NCI-H2171 treated with DMSO at 0.1 percent for 48 hours (cell line): ENCODE measurements at regions not wholly inside any gene's neighbourhood (a gene's known extent, or its start where the extent isn't known, plus 50 kb on each side); places are given as distances from the start of the nearest gene placed in this dataset.

Source experiments
- DNase-seq: peaks from one replicate; lab custom pipeline; 2025; lab: John Stamatoyannopoulos, UW

DNA sequence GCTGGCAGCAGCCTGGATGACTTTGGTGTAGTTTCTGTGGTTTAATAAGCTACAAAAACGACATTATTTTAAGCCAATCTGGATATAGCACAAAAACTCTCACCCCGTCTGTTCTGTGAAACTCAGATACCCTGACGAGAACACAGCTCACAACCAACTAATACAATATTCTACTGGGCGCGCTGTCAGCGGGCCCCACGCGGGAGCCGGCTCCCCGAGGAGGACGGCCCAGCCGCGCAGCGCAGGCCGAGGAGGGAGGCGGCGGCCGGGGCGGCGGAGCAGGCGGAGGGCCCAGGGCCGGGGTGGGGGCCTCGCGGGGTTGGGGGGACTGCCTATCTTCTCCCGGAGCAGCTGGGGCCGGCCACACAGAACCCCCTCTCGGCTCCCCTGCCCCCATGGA lies 87.2 kb upstream of the POU3F1 start:
- no peak for DNase-seq

GRCh38 chr1:38133304-38133703 lies 86.7 kb upstream of the POU3F1 start:
- no peak for DNase-seq

GRCh38 chr1:38132681-38133080 lies 86.1 kb upstream of the POU3F1 start:
- no peak for DNase-seq

- no peak for DNase-seq
Observed at GRCh38 chr1:38131024-38131585, 84.5 kb upstream of the POU3F1 start.

DNA sequence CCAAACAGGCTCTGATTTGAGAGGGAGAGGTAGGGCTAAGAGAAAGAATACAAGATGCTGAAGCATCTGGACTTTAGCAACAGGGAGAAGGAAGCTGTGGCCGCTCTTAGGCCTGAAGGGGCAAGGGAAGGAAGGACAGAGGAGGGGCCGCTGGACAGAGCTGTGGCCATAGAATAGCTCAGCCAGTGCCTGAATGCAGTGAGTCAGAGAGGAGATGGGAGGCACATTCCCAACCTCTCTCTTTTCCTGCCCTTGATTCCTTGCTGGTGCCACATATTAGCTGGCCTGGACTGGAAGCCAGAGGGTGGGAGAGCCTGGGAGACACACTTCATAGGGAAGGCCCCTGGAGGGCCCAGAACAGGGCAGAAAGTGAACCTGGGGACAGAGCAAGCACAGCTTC lies 83.4 kb upstream of the POU3F1 start:
- DNase-seq, result no peak

GRCh38 chr1:38129473-38129872 lies 82.9 kb upstream of the POU3F1 start:
- no peak for DNase-seq

GRCh38 chr1:38128926-38129453 lies 82.4 kb upstream of the POU3F1 start:
- no peak for DNase-seq

DNA sequence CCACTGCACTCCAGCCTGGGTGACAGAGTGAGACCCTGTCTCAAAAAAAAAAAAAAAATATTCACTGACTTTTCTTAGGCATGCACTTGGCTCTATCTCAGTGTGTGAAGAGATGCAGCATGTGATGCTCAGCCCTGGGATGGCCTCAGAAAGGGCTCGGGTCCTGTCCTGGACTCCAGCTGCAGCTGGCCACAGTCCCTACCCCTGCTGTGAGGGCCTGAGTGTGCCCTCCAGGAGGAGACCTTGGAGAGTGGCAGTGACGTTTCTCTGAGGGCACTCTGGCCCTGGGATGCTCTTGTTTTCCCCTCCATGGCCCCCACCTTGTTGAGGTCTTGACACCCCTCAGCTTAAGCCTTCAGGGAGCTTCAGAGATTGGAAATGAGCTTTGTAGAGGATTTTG lies 81.9 kb upstream of the POU3F1 start:
- DNase-seq, result no peak

DNA sequence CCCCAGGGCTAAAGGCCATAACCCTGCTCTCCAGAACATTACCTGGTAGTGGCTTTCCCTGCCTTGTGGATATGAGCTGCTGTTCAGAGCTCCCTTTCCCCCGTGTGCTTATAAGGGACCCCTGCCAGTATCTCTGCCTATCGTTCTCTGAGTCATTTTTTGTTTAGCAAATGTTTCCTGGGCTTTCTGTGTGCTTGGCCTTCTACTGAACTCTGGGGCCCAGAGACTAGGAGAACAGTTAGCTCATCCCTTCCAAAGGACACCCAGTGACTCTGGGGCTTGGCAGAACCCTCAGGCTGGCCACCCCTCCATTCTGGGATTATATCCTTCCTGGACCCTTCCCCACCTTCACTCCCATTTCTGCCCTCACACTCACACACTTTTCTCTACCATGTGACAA lies 80.8 kb upstream of the POU3F1 start:
- no peak for DNase-seq

GRCh38 chr1:38126970-38127369 lies 80.4 kb upstream of the POU3F1 start:
- DNase-seq, result no peak

DNA sequence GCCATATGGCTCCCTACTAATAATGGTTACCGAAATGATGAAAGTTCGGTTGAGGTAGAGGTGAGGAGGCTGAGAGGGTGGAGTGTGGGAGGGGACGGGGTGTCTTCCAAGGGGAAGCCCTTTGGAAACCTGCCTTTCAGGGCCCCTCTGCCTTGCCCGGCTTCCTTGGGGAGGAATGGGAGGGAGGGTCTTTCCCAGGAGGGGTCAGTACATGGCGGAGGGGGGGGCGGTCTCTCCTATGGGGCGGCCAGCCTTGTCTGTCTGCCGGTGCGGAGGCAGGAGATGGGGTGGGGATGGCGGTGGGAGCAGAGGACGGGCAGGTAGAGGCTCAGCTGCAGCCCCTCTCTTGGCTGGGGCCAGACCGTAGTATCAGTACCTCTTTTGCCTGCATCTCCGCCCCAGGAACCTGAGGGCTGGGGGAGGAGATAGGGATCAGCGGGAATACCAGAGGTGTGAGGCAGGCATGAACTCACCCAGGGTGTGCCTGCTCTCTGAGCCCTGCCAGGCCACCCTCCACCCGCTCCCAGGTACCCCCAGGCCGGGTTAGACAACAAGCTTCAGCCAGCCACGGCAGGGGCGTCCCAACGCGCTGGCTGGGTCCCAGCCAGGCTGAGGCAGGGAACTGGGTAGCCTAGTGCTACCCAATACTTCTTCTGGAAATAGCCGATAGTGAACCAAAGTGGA lies 79.4 kb upstream of the POU3F1 start:
- no peak for DNase-seq

DNA sequence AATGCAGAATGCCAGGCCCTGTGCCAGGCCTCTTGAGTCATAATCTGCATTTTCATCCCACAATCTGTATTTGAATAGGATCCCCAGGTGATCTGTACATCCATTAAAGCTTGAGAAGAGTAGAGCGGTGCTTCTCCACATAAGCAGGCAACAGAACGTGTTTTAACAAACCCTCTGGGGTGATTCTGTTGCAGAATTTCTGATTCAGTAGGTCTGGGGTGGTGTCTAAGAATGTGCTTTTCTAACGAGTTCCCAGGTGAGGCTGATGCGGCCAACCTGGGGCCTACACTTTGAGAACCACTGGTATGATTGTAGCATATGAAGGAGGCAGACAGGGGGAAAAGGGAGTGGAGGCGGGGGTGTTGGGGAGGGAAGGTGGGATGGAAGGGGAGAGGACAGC lies 78.4 kb upstream of the POU3F1 start:
- DNase-seq, result no peak

- DNase-seq, result no peak
Observed at GRCh38 chr1:38123356-38124135, 77.0 kb upstream of the POU3F1 start.

DNA sequence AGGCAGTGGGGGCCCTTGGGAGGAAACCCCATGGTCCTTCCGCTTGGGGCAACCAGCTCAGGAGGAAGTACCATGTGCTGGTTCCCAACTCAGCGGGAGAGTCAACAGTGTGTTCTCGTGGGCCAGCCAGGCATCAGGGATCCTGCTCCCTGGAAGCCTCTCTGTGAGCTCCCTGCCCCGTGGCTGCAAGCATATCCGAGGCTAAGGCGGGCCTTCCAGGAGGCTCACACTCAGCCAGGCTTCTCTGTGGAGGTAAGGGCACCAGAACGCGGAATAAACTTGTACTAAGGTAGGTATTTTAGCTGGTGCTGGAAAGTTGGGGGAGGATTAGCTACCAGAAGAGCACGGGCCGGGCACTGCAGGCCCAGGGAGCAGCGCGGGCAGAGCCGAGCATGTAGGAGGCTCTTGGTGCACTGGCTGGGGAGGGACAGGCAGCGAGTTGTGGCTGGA lies 74.7 kb upstream of the POU3F1 start:
- DNase-seq, result no peak

GRCh38 chr1:38120552-38121230 lies 74.1 kb upstream of the POU3F1 start:
- no peak for DNase-seq

DNA sequence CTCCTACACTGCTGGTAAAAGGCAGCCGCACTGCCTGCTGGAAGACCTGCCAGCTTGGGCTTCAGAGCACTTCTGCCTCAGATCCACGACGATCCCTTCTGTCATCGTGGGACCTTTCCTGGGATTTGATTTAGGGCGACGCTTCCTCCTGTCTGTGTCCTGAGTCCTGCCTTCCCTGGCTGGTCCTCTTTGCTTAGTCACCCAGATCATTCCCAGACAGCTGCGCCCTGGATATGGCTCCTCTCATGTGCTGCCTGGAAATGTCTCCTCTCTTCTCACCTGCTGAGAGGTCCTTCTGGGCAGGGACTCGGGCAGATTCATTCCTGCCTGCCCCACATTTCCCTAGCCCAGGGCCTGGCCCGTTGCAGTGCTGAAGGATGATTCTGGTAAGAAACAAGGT lies 72.4 kb upstream of the POU3F1 start:
- DNase-seq, result peak; percentile 37

DNA sequence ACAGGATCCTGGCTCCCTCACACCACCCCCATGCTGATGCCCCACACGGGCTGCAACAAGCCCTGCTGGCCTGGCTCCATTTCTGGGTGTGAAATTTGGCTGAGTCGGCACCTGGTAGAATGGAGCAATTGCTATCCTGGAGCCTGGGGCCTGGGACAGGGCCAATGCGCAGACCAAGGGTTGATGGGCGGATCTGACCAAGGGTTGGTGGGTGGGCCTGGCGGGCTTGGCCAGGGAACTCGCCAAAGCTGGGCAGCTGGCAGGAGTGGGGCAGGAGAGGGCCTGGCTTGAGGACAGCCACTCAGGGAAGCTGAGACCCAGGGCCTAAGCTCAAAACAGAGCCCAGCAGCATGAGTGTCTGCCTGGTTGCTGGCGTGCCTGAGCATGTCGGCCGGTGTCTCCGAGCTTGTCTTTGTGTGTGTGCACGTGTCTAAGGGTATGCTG lies 70.9 kb upstream of the POU3F1 start:
- peak; percentile 19 for DNase-seq

- DNase-seq, result no peak
Observed at GRCh38 chr1:38115682-38116202, 69.1 kb upstream of the POU3F1 start.

DNA sequence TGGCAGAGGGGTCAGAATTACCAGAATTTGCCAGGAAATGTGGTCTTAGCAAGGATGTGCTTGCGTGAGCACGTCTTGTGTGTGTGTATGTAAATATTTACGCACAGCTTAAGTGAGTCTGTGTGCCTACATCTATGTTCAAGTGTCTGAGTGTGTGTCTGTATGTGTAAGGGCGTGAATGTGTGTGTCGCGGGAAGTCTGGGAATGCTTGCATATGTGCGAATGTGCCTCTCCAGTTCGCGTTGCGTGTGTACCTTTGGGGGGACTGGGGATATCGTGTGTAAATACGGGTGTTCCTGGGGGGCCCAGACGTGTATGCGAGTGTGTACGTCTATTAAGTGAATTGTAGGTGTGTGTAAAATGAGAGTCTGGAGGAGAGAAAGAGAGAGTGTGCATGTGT lies 68.6 kb upstream of the POU3F1 start:
- DNase-seq, result no peak

DNA sequence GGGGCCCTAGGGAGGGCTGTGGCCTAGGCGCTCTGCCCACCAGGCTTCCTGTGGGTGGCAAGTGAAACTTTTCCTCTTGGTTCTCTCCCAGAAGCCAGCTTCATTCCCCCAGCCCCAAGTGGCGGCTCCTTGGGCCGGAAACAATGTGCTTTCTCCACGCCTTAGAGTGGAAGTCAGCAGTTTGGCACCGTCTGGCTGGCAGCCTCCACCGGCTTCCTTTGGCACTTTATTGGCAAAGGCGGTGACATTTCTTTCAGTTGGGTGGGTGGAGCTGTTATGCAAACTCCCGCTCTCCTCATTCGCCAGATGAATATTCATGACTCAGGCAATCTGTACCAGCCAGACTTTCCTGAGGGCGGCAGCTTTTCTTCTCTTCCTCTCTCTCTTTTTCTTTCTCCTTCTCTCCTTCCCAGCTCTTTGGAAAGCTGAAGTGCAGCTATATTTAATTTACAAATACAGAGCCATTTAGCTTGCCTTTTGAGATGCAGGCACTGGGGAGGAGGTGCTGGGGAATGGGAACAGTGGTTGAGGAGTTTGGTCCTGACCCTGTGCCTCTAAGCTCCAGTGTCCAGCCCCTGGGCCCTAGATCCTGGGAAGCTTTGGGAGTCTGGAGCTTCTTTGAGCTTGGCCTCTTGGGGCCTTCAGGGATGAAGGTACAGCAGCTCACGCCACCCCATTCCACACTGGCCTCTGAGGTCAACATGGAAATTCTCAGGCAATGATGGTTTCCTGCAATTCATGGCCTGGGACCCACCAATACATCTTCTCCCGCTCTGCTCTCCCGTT lies 67.8 kb upstream of the POU3F1 start:
- no peak for DNase-seq

GRCh38 chr1:38113159-38113666 lies 66.6 kb upstream of the POU3F1 start:
- no peak for DNase-seq
